ENCODE measurements at regions not wholly inside any gene's neighbourhood (a gene's known extent, or its start where the extent isn't known, plus 50 kb on each side); places are given as distances from the start of the nearest gene placed in this dataset.

GRCh38 chr6:67976486-67976885 lies 658.6 kb upstream of the ADGRB3 start (continued):
- no peak for TF ChIP-seq KDM5A (IDR thresholded peaks at IDR 0.05; ENCODE audit: low read length)
- no peak for TF ChIP-seq MAFK (IDR thresholded peaks at IDR 0.05; ENCODE audit: low read depth, low read length)

DNA sequence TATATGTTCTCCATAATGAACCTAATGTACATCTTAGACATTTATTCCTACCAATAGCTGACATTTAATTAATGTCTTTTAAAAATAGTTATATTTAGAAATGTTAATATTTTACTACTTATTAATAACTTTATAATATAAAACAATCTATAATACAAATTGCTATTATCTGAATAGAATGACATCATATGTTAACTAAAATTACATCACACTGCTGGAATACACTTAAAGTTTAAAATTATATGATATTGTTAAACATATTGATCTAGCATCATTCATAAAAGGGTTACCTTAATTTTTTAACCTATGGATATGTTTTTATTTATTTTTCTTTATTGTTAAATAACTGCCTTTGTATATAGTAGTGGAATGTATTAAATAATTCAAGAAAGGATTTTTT lies 660.2 kb upstream of the ADGRB3 start:
- Histone ChIP-seq H3K56ac (replicated peaks; ENCODE audit: insufficient read length, low read depth, low read length) (no peak overlapping the region), H2BK5ac (ENCODE audit: low read depth, low read length) (no peak overlapping the region), H3K36me3 (ENCODE audit: control insufficient read depth in 2 of 4, insufficient read depth in 4 of 4, low read length in 3 of 4) (no peaks in the 10 kb centered on the region), H3K4me2 (ENCODE audit: insufficient read depth in 1 of 2, low read depth in 2 of 2, low read length in 2 of 2) (no peak overlapping the region), H3K9me3 (ENCODE audit: insufficient read depth in 2 of 2, low read depth in 1 of 2, low read length in 1 of 2) (no peaks in the 10 kb centered on the region), H2BK120ac (replicated peaks; ENCODE audit: low read depth, low read length) (no peak overlapping the region), H3K27ac (ENCODE audit: low read depth, low read length) (no peak overlapping the region), H3K18ac (ENCODE audit: extremely low read depth, low read length) (no peak overlapping the region), H3K79me2 (ENCODE audit: control insufficient read depth in 1 of 2, insufficient read depth in 2 of 2, low read length in 2 of 2) (no peaks in the 10 kb centered on the region), H4K5ac (ENCODE audit: insufficient read length, low read depth, low read length) (no peak overlapping the region), H3K4ac (replicated peaks; ENCODE audit: insufficient read length, low read depth, low read length) (no peak overlapping the region), H2BK12ac (ENCODE audit: low read depth, low read length) (no peak overlapping the region), H2AFZ (ENCODE audit: low read length) (no peak overlapping the region), H3K4me1 (replicated peaks in 1 of 4; ENCODE audit: control insufficient read depth in 3 of 4, insufficient read depth in 4 of 4, low read length in 3 of 4) (no peaks in the 10 kb centered on the region), H3K23ac (ENCODE audit: insufficient read length) (no peak overlapping the region), H2AK5ac (ENCODE audit: low read depth, low read length) (no peak overlapping the region), H3K9ac (replicated peaks in 1 of 4; ENCODE audit: extremely low read depth in 1 of 4, low read depth in 3 of 4, low read length in 3 of 4) (no peak overlapping the region), H4K20me1 (replicated peaks in 1 of 2; ENCODE audit: control insufficient read depth in 1 of 2, insufficient read depth in 2 of 2, low read length in 2 of 2) (no peaks in the 10 kb centered on the region), H3K14ac (ENCODE audit: insufficient read length) (no peak overlapping the region), H4K91ac (replicated peaks; ENCODE audit: insufficient read length, low read length) (no peak overlapping the region), H3K23me2 (ENCODE audit: low read depth, low read length) (no peaks in the 10 kb centered on the region), H2BK20ac (ENCODE audit: low read length) (no peak overlapping the region), H3K79me1 (ENCODE audit: low read depth, low read length) (no peaks in the 10 kb centered on the region), H4K8ac (ENCODE audit: extremely low read depth, insufficient read depth, low read length) (no peak overlapping the region), H3K4me3 (ENCODE audit: extremely low read depth in 1 of 4, insufficient read depth in 2 of 4, low read depth in 3 of 4, low read length in 4 of 4) (no peak overlapping the region), H2BK15ac (ENCODE audit: low read length) (no peak overlapping the region), H3K27me3 (replicated peaks in 1 of 4; ENCODE audit: control insufficient read depth in 3 of 4, extremely low read depth in 1 of 4, insufficient read depth in 3 of 4, low read length in 3 of 4) (no peaks in the 10 kb centered on the region)
- FAIRE-seq (no peak), DNase-seq (ENCODE audit: low read depth in 1 of 2, low spot score in 2 of 2) (no peak)
- POLR2A ChIA-PET (ENCODE audit: partially characterized antibody), result no interaction called here
- TF ChIP-seq CEBPB (IDR thresholded peaks at IDR 0.05; ENCODE audit: low read depth, low read length) (no peak), CTCF (IDR thresholded peaks at IDR 0.05; ENCODE audit: control extremely low read depth in 1 of 3, insufficient read depth in 1 of 3, low read depth in 1 of 3, low read length in 3 of 3) (no peak), SRF (IDR thresholded peaks at IDR 0.05; ENCODE audit: low read depth, low read length) (no peak)
- CTCF ChIA-PET (ENCODE audit: partially characterized antibody), result no interaction called here

Data from H1 (cell line).